Endothelial cell of umbilical vein (primary cell): ENCODE measurements at regions not wholly inside any gene's neighbourhood (a gene's known extent, or its start where the extent isn't known, plus 50 kb on each side); places are given as distances from the start of the nearest gene placed in this dataset.

Source experiments
- EZH2 ChIP-seq: IDR thresholded peaks from 2 replicates; pipeline ENCODE4 v1.6.1; 2012; ENCODE audit warnings: borderline replicate concordance, low read depth, mild to moderate bottlenecking, moderate library complexity, low read length, inconsistent platforms; ENCODE audit not compliant: severe bottlenecking
- POLR2A ChIP-seq: IDR thresholded peaks from 2 replicates; pipeline ENCODE4 v1.6.1; 2012; ENCODE audit warnings: low read depth, mild to moderate bottlenecking, control low read depth, low read length
- TF ChIP-seq, protein P1 (sequence below), 2 donors: IDR thresholded peaks; 1 replicate in 1 of 2; 2 replicates in 1 of 2; pipeline ENCODE4 v1.5.1; 2011; ENCODE audit warnings: low read length in 2 of 2, mild to moderate bottlenecking in 2 of 2, moderate library complexity in 2 of 2, control low read depth in 1 of 2, inconsistent platforms in 1 of 2, low read depth in 1 of 2; ENCODE audit not compliant: insufficient read depth in 1 of 2; ENCODE audit errors: extremely low read depth in 1 of 2

DNA sequence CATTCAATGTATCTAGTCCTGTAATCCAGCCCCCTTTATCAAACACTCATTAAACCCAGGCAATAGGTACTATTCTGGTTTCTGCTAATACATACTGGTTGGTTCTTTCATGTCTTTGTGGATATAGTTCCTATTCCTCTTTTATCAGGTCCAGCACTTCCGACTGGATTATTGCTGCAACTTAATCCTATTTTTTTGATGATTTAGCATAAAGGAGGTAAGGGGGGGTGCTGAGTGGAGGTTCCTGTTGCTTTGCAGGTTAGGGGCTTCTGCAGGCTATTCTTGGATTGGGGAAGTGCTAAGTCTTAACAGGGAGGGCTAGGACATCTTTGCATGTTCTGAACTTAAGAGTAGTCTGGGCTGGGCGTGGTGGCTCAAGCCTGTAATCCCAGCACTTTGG is 377.7 kb downstream of the FGF10 start:
- TF ChIP-seq, protein P1, sequence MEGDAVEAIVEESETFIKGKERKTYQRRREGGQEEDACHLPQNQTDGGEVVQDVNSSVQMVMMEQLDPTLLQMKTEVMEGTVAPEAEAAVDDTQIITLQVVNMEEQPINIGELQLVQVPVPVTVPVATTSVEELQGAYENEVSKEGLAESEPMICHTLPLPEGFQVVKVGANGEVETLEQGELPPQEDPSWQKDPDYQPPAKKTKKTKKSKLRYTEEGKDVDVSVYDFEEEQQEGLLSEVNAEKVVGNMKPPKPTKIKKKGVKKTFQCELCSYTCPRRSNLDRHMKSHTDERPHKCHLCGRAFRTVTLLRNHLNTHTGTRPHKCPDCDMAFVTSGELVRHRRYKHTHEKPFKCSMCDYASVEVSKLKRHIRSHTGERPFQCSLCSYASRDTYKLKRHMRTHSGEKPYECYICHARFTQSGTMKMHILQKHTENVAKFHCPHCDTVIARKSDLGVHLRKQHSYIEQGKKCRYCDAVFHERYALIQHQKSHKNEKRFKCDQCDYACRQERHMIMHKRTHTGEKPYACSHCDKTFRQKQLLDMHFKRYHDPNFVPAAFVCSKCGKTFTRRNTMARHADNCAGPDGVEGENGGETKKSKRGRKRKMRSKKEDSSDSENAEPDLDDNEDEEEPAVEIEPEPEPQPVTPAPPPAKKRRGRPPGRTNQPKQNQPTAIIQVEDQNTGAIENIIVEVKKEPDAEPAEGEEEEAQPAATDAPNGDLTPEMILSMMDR (IDR thresholded peaks at IDR 0.05; ENCODE audit: extremely low read depth in 1 of 2, insufficient read depth in 1 of 2, low read depth in 1 of 2, low read length in 2 of 2) = no peak
- TF ChIP-seq POLR2A = no peak
- TF ChIP-seq EZH2 = no peak
